B cell (primary cell): ENCODE measurements at regions not wholly inside any gene's neighbourhood (a gene's known extent, or its start where the extent isn't known, plus 50 kb on each side); places are given as distances from the start of the nearest gene placed in this dataset.
"Not testable (repeated sequence)": the region's sequence is repeated elsewhere in the genome, so short reads cannot be mapped to it uniquely, and the experiment has no call there.

ENCODE experiments used
- EZH2 ChIP-seq: IDR thresholded peaks from 2 replicates; pipeline ENCODE4 v1.6.1; 2012; ENCODE audit warnings: borderline replicate concordance, low read depth, mild to moderate bottlenecking, moderate library complexity, low read length; ENCODE audit not compliant: insufficient read depth, poor library complexity, severe bottlenecking
- TF ChIP-seq, protein P1 (sequence below): fragments of 200-600 bp; IDR thresholded peaks from one replicate; pipeline ENCODE4 v1.8.0; 2022; ENCODE audit warnings: antibody characterized with exemption, mild to moderate bottlenecking

DNA sequence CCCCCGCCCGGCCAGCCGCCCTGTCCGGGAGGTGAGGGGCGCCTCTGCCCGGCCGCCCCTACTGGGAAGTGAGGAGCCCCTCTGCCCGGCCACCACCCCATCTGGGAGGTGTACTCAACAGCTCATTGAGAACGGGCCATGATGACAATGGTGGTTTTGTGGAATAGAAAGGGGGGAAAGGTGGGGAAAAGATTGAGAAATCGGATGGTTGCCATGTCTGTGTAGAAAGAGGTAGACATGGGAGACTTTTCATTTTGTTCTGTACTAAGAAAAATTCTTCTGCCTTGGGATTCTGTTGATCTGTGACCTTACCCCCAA is 215.8 kb downstream of the BCAS1 start:
- TF ChIP-seq, protein P1, sequence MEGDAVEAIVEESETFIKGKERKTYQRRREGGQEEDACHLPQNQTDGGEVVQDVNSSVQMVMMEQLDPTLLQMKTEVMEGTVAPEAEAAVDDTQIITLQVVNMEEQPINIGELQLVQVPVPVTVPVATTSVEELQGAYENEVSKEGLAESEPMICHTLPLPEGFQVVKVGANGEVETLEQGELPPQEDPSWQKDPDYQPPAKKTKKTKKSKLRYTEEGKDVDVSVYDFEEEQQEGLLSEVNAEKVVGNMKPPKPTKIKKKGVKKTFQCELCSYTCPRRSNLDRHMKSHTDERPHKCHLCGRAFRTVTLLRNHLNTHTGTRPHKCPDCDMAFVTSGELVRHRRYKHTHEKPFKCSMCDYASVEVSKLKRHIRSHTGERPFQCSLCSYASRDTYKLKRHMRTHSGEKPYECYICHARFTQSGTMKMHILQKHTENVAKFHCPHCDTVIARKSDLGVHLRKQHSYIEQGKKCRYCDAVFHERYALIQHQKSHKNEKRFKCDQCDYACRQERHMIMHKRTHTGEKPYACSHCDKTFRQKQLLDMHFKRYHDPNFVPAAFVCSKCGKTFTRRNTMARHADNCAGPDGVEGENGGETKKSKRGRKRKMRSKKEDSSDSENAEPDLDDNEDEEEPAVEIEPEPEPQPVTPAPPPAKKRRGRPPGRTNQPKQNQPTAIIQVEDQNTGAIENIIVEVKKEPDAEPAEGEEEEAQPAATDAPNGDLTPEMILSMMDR, result not testable (repeated sequence)
- not testable (repeated sequence) for TF ChIP-seq EZH2
